GM21515 (cell line): ENCODE measurements at regions not wholly inside any gene's neighbourhood (a gene's known extent, or its start where the extent isn't known, plus 50 kb on each side); places are given as distances from the start of the nearest gene placed in this dataset.

Source experiments
- ATAC-seq: cut with Tn5 transposase; IDR thresholded peaks from one replicate; pipeline ENCODE4 v1.9.1; 2021; ENCODE audit not compliant: unreplicated experiment

DNA sequence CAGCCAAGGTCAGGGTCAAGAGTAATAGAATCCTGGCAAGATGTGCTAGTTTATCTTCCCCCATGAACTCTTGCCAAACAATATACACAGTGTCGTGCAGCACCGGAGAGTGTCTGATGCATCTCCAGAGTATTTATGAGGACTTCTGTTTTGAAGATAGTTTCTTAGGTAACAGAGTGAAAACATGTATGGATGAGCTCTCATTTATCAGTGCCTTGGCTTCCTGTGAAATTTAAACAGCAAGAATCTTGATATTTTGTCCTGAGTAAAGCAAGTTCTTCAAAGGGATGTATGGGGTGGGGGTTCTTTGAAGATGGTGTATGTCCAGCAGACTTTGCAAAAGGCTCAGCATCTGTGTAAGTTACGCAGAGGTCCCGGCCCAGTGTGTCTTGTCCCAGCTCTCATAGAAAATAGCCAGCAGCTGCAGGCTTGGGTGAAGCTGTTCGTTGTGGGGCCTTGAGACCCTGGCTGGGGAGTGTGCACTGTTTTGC lies 361.0 kb upstream of the NT5C1B start:
- ATAC-seq, result no peak

DNA sequence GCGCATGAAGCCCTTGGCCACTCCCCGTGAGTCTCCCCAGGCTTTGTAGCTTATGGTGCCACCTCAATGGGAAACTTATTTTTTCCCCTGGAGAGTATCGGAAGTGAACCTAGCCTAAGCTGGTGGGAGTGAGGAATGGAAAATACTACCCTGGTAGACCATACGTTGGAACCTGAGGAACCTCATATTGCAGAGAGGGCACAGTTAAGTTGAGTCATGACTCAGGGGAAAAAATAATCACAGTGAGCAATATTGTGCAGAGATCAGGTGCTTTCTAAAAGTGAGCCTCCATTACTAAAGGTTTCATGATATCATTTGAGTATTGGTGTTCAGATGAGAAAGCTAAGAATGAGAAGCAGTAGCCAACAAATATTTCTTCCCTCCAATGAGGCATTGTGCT lies 360.5 kb upstream of the NT5C1B start:
- ATAC-seq, result no peak

GRCh38 chr2:18940184-18940583 lies 350.8 kb upstream of the NT5C1B start:
- ATAC-seq, result peak; percentile 84

GRCh38 chr2:18939740-18940139 lies 350.4 kb upstream of the NT5C1B start:
- peak; percentile 50 for ATAC-seq

DNA sequence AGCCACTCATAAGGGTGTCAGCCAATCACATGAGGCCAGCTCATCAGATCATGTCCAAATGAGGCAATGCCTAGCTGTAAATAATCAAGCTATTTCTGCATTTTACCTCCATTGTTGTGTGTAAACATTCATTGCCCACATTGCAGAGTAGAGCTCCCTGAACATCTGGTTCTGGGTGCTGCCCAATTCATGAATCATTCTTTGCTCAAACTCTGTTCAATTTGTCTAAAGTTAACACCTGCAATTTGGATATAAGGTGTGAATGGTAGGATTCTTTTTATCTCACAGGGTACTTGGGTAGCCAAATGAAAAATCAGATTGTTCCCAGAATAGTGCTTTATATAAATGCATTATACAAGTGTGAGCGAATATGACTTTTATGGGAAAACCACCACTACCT lies 345.5 kb upstream of the NT5C1B start:
- ATAC-seq, result no peak

- no peak for ATAC-seq
These were observed 343.5 kb upstream of the NT5C1B start for GRCh38 chr2:18932853-18933252.

GRCh38 chr2:18930971-18931370 lies 341.6 kb upstream of the NT5C1B start:
- no peak for ATAC-seq

GRCh38 chr2:18927525-18928232 lies 338.3 kb upstream of the NT5C1B start:
- no peak for ATAC-seq

- no peak for ATAC-seq
These were observed 337.5 kb upstream of the NT5C1B start for GRCh38 chr2:18926631-18927524.

GRCh38 chr2:18925296-18925695 lies 335.9 kb upstream of the NT5C1B start:
- no peak for ATAC-seq

DNA sequence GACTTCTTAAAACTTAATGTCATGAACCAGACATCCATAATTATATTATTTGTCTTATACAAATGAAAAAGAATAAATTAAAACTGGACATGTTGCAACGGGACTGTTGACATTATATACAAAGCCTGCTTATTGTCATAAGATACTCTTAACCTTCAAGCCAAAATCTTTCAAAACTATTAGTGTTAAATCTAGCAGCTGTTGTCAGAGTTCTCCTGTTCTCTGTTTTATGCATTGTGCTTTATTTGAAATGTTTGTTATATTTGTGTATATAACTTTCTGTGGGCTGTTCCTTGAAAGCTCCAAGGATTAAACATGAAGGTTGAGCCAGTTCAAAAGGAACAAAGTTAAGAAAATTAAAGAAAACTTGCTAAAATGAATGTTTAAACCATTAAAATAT lies 335.5 kb upstream of the NT5C1B start:
- ATAC-seq, result no peak

- no peak for ATAC-seq
These were observed 335.0 kb upstream of the NT5C1B start for GRCh38 chr2:18924386-18924785.

DNA sequence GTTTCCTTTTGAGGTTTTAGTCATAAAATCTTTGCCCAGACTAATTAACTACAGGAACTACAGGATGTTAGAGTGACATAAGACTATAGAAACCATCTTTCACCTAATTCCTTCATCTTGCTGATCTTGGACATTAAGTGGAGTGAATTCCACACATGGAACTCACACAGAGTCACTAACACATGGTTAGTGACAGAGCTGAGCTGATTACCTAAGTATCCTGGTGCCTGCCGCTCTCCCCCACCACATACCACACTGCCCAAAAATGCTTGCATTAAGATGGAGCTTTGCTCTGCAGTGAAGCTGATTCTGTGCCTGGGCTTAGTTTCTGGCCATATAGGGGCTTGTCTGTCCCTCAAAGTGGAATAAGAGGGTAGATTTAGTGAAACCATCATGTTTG lies 332.9 kb upstream of the NT5C1B start:
- no peak for ATAC-seq

DNA sequence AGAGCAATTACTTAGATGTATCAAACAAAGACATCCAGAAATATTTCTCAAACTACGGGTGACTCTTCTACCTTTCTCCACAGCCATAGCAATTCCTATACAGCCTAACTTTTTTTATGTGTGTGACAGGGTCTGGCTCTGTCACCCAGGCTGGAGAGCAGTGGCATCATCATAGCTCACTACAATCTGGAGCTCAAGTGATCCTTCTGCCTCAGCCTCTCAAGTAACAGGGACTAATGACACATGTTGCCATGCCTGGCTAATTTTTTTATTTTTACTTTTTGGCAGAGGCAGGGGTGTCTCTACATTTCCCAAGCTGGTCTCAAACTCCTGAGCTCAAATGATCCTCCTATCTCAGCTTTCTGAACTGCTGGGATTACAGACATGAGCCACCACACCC lies 328.9 kb upstream of the NT5C1B start:
- ATAC-seq, result no peak

DNA sequence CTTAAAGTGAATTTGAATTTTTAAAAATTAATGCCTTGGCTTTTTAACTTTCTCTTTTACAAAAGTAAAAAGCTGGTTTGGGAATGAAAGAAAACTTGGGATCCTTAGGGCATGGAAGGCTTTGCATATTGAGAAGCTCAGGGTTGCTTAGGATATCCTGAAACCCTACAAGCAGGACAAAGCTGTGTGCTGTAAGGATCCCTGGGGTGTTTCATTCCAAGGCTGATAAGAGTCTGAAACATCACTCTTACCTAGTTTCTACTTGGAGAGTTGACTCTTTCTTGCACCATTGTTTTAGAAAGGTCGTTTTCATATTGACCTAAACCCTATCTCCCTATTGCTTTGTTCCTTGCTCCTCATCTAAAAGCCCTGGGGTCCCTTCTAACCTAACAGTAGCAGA lies 325.9 kb upstream of the NT5C1B start:
- no peak for ATAC-seq

- ATAC-seq, result no peak
These were observed 324.1 kb upstream of the NT5C1B start for GRCh38 chr2:18913512-18913911.

DNA sequence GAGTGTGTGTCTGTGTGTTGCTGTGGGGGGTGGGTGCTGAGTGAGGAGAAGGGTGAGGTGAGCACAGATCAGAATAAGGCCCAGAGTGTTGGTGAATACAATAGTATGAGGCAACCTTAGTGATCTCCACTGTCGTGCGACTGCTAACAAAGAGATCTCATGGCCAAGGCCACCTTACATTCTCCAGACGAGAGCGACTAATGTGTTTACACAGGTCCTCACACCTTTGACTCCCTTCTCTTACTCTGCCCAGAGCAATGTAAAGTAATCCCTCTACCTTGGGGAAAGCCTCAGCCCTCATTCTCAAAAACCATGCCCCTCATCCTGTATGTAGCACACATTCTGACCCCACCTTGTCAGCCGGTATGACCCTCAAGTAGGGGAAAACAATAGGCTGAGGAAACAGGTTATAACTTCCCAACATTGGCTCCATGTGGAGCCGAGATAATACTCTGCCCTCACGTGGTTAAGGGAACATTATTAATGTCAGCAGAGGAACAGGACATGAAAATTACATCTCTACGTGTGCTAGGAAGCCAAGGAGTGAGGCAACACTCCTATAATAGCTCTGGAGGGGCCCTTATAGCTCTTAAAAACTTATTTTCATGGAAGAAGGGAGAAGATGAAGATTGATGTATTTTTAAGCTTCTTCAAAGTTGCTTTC lies 323.0 kb upstream of the NT5C1B start:
- ATAC-seq, result no peak

DNA sequence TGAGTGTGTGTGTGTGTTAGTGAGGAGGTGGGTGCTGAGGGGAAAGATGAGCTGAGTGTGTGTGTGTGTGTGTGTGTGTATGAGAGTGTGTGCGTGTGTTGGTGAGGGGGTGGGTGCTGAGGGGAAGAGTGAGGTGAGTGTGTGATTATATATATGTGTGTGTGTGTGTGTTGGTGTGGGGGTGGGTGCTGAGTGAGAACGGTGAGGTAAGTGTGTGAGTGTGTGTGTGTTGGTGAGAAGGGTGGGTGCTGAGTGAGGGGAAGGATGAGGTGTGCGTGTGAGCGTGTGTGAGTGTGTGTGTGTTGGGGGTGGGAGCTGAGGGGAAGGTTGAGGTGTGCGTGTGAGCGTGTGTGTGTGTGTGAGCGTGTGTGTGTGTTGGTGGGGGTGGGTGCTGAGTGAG lies 322.0 kb upstream of the NT5C1B start:
- no peak for ATAC-seq

DNA sequence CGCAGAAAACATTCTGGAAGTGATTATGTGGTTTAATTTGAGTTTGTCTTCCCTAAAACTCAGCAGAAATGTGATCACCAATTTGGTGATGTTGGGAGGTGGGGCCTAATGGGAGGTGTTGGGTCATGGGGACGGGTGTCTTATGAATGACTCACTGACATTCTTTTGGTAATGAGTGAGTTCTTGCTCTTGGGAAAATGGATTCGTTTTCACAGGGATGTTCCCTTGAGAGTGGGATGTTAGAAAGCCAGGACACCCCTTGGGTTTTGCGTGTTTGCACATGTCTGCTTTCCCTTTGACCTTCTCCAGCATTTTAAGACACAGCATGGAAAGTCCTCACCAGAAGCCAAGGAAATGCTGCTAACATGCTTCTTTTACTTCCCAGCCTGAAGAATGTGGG lies 321.5 kb upstream of the NT5C1B start:
- ATAC-seq, result no peak

GRCh38 chr2:18907937-18908336 lies 318.6 kb upstream of the NT5C1B start:
- ATAC-seq, result no peak

- no peak for ATAC-seq
These were observed 318.1 kb upstream of the NT5C1B start for GRCh38 chr2:18907508-18907907.

DNA sequence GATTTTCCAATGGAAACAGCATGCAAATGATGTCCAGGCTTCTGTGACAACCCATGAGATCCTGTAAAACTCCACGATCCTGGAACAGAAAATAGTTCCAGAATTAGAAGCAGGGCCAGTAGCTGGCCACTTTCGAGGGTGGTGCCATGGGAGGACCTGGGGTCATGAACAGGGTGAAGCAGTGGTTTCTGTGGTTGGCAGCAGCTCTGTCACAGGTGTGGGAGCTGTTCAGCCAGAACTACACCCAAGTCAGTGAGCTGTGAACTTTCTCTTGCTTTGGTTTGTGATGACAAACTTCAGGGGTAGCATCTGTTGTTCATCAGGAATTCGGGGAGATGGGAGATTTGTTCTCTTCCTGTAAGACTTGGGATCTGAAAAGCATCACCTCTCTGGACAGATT lies 314.4 kb upstream of the NT5C1B start:
- peak; percentile 99 for ATAC-seq
